ENCODE measurements at regions not wholly inside any gene's neighbourhood (a gene's known extent, or its start where the extent isn't known, plus 50 kb on each side); places are given as distances from the start of the nearest gene placed in this dataset.
"Not testable (repeated sequence)": the region's sequence is repeated elsewhere in the genome, so short reads cannot be mapped to it uniquely, and the experiment has no call there.

DNA sequence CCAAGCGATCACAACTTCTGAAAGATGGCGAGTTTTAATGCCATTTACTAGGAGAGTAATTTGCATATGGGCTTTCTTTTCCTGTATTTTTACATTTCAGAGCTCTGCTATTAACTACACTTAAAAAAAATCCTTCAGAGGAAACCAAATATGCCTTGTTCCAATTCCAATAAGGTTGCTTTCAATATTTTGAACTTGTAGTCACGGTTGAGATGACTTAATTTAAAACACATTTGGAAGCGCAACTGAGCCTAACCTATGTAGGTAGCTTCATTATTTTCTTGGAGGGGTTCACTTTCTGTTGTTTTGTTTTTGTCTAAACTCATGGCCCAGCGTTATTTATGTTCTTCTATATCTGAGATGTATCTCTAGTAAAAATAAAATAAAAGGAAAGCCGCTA lies 93.4 kb downstream of the BLID start:
- DNase-seq (ENCODE audit: low read depth, low spot score) = no peak

DNA sequence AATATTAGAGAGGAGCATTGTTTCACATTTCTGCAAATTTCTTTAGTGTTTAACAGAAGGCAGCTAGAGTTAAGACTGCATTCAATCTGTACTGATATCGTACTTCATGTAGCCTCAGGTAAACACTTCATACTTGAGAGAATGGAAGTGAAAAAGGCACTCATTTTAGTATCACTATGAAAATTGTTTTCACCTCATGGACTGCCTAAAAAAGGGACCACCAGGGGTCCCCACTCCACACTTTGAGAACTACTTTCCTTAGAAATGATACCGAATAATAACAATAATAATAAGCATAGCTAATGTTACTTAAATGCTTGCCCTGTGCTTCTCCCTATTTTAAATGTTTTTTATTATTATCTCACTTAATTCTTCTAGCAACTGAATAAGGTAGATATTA lies 95.1 kb downstream of the BLID start:
- DNase-seq (ENCODE audit: low read depth, low spot score) = no peak

DNA sequence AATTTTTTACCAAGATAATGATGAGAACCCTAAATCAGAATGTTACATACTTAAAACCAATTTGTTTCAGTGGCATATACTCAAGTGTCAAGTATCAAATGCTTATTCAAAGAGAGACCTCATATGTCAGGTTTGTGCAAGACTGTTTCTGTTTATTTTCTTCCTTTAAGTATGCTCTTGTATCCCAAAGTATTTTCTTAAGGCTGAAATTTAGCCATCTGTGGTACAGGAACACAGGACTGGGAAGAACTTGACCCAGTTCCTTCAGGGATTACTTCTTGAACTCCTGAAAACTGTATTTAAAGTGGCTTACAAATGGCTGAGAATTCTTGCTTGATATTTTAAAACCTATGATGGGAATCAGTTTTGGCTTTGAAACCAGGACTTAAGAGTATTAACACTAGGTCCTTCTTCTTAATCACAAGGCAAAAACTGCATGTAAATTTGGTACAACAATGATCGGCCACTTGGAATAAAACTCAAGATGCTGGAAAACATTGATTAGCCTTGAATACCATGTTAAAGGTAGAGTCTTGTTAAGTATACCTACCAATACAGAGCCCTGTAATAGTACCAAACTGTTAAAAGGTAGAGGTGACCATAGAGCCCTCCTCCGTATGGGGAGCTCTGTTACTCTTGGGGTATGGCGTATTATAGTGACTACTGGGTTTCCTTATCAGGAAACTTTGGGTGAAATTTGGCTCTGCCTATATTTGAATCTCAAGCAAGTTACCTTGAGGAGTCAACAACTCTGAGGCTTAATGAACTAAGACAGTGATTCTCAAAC lies 95.9 kb downstream of the BLID start:
- DNase-seq (ENCODE audit: low read depth, low spot score) = no peak

DNA sequence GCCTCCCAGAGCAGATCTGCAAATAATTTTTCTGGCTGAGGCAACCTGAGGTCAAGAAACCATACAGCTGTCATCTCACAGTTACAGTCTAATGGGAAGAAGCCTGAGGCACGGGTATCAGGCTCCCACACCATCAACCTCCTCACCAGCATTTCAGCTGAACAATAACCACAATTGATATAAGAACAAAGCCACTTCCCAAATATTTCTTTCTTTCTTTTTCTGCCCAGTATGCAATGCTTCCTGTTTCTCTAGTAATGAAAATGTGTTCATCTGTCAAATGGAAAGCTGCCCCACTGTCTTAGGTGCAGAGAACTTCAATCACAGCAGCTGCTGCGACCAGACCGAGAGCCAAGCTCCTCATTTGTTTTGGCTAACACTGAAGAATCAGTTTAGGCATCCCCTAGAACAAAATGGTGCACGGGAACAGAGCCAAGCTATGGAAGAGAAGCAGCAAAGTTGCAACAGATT lies 108.4 kb downstream of the BLID start:
- no peak for DNase-seq (ENCODE audit: low read depth, low spot score)

DNA sequence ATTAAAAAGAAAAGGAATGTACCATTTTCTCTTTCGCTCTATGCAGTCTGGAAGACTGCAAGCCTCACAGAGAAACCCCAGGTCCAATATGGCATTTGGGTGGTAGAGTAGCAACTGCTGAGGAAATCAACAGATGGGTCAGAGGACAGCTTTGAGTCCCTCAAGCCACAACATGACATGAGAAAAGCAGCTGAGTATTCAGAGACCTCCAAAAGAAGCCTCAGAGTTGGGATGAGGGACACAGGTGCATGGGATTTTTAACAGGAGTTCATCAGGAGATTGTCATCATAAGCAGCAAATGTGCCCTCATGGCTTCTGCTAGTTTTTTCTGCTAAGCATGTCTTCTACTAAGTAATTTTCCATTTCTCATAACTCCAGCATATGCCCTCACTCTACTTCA lies 111.6 kb downstream of the BLID start:
- DNase-seq (ENCODE audit: low read depth, low spot score) = no peak

DNA sequence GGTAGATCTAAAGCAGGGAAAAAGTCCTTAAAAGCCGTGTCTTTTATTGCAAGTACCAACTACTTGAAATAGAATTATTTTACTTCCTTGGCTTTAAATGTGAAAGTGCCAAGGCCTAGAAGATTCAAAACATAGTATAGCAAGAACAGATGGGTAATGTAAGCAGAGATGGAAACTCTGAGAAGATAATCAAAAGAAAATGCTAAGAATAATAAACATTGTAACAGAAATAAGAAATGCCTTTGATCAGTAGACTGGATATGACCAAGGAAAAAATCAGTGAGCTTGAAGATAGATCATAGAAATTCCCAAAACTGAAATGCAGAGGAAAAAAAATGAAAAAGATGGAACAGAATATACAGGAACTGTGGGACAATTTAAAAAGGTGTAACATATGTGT lies 113.1 kb downstream of the BLID start:
- DNase-seq (ENCODE audit: low read depth, low spot score) = no peak

DNA sequence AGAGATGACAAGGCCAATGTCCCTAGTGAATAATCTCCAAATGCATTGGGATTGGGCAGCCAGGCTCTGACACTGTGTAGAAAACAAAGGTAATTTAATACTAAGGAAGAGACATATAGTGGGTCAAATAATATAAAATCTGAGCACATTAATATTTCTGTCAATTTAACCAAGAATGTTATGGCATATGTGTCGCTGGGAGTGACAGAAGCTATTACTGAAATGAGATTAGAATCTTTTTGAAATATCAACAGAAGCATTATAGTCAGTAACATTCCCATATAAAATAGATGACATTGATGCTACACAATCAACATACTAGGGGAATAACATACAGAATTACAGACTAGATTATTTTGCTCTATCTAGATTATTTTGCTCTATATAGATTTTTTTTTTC lies 114.0 kb downstream of the BLID start:
- no peak for DNase-seq (ENCODE audit: low read depth, low spot score)

DNA sequence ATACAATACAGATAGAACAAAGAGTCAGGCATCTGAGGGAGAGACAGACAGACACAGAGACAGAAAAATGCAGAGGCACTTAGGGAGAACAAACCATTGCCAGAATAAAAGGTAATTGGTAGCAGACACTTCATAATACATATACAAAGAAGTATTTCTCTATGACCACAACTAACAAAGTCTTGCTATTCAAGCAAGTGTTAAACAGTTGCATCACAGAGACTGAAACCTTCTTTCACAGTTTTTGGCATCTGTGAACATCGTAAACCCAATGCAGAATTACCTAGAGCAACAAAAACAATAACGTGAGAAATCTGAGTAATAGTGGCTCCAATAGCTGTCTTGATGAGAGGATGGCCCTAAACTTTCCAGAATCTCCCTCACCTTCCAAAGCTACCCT lies 116.4 kb downstream of the BLID start:
- DNase-seq (ENCODE audit: low read depth, low spot score) = no peak

DNA sequence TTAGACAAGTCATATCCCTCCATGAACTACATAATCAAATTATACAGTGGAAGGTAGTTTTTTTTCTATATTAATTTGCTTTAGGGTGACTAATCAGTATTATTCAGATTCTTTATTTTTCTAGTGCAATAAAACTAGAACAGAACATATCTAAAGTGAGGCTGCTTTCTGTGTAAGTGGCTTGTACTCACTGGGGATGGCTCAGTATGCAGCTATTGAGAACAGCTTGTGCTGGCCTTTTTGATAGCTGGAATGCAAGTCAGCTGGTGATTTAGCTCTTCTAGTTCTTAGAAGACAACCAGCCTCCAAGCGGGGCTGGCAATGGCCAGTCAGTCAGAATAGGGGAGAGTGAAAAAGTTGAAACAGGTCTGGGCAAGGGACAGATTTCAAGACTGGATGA lies 119.4 kb downstream of the BLID start:
- DNase-seq (ENCODE audit: low read depth, low spot score) = no peak

DNA sequence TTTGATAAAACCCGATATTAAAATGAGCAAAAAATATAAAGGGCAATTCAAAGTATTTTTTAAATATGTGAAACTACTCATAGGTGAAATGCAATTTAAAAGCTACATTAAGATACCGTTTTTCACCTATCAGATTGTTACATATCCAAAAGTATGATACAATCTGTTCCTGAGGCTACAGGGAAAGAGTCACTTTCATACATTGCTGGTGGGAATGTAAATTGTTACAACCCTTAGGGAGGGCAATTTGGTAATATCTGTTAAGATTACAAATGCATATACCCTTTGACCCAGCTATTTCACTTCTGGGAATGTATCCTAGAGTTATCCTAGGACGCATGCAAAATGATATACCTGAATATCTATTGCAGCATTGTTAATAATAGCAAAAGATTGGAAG lies 132.1 kb downstream of the BLID start:
- DNase-seq (ENCODE audit: low read depth, low spot score) = no peak

DNA sequence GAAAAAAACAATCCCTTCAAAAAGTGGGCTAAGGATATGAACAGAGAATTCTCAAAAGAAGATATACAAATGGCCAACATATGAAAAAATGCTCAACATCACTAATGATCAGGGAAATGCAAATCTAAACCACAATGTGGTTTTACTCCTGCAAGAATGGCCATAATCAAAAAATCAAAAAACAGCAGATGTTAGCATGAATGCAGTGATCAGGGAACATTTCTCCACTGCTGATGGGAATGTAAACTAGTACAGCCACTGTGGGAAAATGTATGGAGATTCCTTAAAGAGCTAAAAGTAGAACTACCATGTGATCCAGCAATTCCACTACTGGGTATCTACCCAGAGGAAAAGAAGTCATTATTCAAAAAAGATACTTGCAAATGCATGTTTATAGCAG lies 138.1 kb downstream of the BLID start:
- not testable (repeated sequence) for DNase-seq (ENCODE audit: low read depth, low spot score)

DNA sequence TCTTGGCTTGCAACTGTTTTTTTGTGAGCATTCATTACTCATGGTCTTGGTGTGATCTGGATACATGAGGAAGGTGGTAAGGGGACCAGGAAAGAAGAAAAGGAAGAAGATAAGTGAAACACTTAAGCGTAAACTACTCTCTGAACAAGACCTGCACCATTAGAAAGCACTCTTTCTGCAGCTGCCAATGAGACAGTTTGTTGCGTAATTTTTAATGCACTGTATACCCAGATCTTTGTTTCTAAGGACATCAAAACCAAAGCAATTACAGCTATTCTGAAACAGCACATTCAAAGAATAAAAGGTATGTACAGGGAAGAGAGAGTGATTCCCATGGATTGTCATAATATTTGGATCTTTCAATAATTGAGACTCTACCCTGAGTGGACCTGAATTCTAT lies 147.4 kb downstream of the BLID start:
- no peak for DNase-seq (ENCODE audit: low read depth, low spot score)

DNA sequence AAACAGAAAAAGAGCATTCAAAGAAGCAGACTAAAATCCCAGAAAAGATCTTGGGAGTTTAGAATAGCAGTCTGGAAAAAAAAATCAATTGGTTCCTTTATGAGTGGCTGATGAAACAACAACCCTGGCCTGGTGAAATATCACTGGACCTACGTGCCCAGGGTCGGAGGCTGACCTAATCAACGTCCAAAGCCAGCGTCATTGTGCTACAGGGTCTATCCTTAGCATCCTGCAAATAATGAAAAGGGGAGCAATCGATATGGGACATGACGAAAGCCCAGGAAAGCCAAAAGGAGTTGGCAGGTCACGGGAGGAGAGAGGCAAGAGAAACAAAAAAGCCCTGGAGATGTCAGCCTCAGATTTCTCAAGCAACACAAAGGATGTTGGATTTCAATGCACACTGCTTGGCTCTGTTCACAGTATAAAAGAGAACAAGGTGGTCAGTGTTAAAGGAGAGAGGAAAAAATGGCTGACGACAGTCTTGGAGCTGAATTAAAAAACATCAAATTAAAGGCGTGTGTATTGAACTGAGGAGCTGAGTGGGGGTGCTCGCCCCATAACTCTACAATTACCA lies 148.8 kb downstream of the BLID start:
- no peak for DNase-seq (ENCODE audit: low read depth, low spot score)

DNA sequence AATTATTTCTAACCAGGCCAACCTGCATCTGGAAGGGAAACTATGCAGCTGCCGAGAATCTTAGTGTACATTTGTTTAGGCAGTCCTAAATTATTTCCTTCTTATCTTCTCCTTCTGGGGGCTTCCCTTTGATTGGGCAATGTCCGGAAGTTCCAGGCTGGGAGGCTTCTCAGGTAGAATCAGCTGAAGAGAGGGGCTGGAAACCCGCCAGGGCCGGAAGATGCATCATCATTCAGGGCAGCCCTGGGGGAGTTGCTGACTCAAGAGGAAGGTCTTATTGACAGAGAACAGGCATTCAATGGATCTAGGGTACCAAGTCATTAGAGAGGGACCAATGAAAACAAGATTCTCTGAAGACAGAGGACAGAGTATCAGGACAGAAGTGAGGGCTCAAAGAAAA lies 150.7 kb downstream of the BLID start:
- peak; percentile 26 for DNase-seq (ENCODE audit: low read depth, low spot score)

DNA sequence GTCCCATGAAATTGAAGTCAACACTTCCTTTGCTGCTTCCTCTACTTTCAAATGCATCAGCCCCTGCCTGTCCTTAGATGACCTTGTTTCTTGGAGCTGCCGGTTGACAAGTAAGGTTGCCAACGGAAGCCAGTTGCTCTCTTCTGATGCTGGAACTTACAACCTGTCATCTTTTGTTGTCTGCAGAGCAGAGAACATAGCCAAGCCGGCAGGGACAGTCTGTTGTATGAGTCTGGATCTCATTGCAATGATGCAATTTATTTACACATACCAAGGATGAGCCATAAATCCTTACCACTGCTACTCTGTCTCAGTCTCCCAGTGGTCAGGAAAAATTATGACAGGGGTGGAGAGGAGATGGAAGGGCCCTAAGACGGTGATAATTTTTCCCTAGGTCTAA lies 151.4 kb downstream of the BLID start:
- DNase-seq (ENCODE audit: low read depth, low spot score) = no peak

DNA sequence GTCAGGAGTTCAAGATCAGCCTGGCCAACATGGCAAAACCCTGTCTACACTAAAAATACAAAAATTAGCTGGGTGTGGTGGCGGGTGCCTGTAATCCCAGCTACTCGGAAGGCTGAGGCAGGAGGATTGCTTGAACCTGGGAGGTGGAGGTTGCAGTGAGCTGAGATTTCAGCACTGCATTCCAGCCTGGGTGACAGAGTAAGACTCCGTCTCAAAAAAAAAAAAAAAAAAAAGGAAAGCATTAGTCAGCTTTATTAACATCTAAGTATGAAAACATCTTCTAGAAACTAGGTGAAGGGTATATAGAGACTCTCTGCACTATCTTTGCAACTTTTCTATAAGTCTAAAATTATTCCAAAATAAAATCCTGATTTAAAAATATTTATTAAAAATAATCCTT lies 152.2 kb downstream of the BLID start:
- DNase-seq (ENCODE audit: low read depth, low spot score) = not testable (repeated sequence)

DNA sequence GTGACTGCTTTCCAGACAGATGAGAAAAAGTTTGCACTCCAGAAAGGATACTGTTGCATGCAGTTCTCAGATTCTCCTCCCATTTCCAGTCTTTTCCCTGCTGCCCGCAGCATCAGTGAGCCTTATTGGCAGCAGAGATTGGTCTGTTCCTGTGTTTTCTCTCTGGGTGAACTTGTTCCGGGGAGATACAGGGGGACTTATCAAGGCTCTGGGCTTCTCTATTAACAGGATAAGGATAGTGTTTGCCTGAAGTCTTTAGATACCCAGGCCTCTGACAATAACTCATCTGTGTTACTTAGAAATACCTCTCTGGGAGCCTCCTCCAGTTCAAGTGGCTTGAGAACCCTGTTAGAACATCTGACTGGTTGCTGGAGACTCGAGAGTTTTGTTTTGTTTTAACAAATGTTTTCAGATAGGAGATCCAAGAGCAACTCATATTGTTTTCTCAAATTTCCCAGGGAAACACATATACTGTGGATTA lies 154.7 kb downstream of the BLID start:
- DNase-seq (ENCODE audit: low read depth, low spot score) = no peak

DNA sequence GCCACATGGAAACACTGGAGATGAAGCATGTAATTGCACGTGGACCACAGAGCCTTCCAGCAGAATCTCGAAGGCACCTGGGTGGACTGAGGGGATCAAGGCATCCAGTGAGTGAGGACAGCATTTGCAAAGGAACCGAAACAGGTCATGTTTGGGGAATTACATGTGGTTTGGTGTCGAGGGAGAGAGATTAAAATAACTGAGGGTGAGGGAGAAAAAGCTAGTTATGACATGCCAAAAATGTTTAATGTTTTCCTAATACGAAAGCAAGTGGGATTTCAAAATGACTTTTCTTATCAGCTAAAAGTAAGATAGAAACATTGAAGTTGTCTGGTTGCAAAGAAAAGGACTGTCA lies 157.1 kb downstream of the BLID start:
- DNase-seq (ENCODE audit: low read depth, low spot score) = no peak

DNA sequence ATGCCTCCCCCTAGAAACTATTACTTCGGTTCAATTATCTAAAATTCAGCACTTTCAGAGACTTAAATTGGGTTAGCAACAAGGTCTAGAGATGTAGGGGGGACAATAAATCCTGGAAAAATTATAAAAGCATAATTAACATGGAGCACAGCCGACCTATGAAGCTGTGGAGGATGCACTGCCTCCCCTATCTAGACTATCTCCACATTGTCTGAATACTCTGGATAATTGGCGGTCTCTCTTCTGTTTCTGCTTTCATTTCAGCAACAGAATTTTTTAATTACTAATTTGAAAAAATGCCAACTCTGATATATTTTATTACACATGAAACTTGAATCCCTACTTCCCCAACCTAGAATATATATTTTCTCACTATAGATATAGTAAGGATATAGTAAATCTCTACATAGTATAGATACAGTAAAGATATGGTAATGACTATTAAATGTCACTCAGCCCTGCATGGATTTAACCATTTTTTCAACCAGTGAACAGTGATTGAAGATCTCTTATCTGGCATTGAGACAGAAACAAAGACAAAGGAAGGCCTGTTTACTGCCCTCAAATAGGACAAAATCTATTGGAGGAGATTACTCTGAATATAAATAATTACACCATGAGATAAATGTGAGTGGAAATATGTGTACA lies 157.6 kb downstream of the BLID start:
- no peak for DNase-seq (ENCODE audit: low read depth, low spot score)

DNA sequence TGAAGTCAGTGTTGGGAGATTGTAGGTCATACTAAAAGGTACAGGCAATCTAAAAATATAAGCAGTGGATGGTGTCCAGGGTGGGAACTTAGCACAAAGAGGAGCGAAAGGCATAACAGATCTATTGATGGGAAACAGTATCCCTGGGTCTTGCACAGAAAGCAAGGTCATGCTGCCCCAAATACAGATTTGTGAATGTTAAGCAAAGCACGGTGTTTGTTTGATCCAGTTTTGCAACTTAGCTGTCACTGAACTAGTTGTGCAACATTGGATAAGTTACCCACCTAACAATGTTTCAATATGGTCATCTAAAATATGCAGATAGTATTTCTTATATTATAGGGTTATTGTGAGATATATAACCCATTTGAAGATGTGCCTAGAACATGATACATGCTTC lies 162.9 kb downstream of the BLID start:
- DNase-seq (ENCODE audit: low read depth, low spot score) = no peak

DNA sequence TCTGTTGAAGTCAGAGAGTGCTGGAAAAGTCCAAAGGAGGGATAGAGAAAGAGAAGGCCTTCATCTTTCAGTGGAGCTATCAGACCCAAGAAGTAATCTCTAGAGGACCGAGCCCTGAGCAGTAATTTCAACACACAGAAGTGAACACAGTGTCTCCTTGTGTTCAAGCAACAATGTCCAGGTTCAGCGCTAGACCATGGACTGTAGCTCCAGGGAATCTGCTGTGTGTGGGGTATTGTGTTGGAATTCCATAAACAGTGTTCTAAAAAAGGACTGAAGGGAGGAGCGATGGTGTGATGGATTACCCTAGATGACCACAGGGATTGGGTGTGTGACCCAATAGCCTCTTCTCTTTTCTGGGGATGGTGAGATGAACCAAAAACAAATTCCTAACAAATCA lies 165.9 kb downstream of the BLID start:
- DNase-seq (ENCODE audit: low read depth, low spot score) = no peak

DNA sequence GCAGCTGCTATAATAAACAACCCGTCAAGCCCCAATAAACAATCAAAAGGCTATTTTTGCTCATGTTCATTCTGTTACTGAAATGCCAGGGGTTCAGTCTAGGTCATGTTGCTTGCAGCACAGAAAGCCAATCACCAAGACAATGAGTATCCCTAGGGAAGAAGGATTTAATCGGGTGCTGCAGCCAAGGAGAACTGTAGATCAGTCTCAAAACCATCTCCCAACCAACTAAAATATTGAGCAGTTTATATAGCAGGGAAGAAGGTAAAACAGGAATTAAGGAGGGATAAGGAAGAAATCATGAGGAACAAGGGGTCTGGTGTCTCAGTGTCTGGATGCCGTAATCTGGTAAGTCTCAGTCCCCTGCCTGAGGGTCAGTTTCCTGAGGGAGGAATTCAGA lies 169.5 kb downstream of the BLID start:
- DNase-seq (ENCODE audit: low read depth, low spot score) = no peak
